Spinal cord (tissue), 9 donors: ENCODE measurements at regions not wholly inside any gene's neighbourhood (a gene's known extent, or its start where the extent isn't known, plus 50 kb on each side); places are given as distances from the start of the nearest gene placed in this dataset.

Experiments
- DNase-seq, 6 donors: peaks; one replicate each; pipeline versions ENCODE4 v3.0.0 to v3.0.0-alpha.2; 2013 to 2015; ENCODE audit warnings: low spot score in 6 of 6, low read depth in 4 of 6
- H3K27ac ChIP-seq: one replicate; pipeline ENCODE4 v1.5.1; 2013; ENCODE audit warnings: low read depth, low read length, control low read depth
- H3K27me3 ChIP-seq: one replicate; pipeline ENCODE4 v1.6.1; 2013; ENCODE audit warnings: low read length; ENCODE audit not compliant: control insufficient read depth, insufficient read depth
- H3K36me3 ChIP-seq: one replicate; pipeline ENCODE4 v1.6.1; 2013; ENCODE audit warnings: low read length; ENCODE audit not compliant: control insufficient read depth, insufficient read depth
- H3K4me1 ChIP-seq: one replicate; pipeline ENCODE4 v1.6.1; 2013; ENCODE audit warnings: low read length; ENCODE audit not compliant: control insufficient read depth, insufficient read depth
- H3K4me3 ChIP-seq: one replicate; pipeline ENCODE4 v1.5.1; 2013; ENCODE audit warnings: low read depth, low read length, control low read depth
- H3K9me3 ChIP-seq: one replicate; pipeline ENCODE4 v1.6.1; 2013; ENCODE audit warnings: low read length; ENCODE audit not compliant: control insufficient read depth, insufficient read depth
- WGBS: methylation state at CpG from one replicate; pipeline ENCODE4 v1.1.5; 2013; ENCODE audit warnings: missing lambda C conversion rate; ENCODE audit not compliant: insufficient coverage; 5-methylcytosine and 5-hydroxymethylcytosine counted together
- donor health status: healthy.

GRCh38 chr18:8498905-8499304, 110.3 kb upstream of the RAB12 start:
- no peaks in the 10 kb centered on the region for H3K9me3 ChIP-seq
- no peak overlapping the region for H3K4me3 ChIP-seq
- peaks cover 15% of the 10 kb centered on the region for H3K4me1 ChIP-seq
- H3K27ac ChIP-seq, result no peak overlapping the region
- DNase-seq, result no peak
- H3K27me3 ChIP-seq, result no peaks in the 10 kb centered on the region
- 100% methylated on average over 1 of the region's 4 CpGs for WGBS
- no peaks in the 10 kb centered on the region for H3K36me3 ChIP-seq

- Histone ChIP-seq H3K9me3 (no peaks in the 10 kb centered on the region), H3K4me3 (no peak overlapping the region), H3K27me3 (no peaks in the 10 kb centered on the region), H3K27ac (no peak overlapping the region), H3K4me1 (peaks cover 15% of the 10 kb centered on the region), H3K36me3 (no peaks in the 10 kb centered on the region)
- 65% methylated on average over 7 of the region's 8 CpGs for WGBS
- DNase-seq, result peak in 1 of 6 donors; percentile 28
Measured at GRCh38 chr18:8499810-8500675, 109.2 kb upstream of the RAB12 start.

GRCh38 chr18:8501044-8501443, 108.2 kb upstream of the RAB12 start:
- Histone ChIP-seq H3K27me3 (no peaks in the 10 kb centered on the region), H3K27ac (no peak overlapping the region), H3K4me3 (no peak overlapping the region), H3K9me3 (no peaks in the 10 kb centered on the region), H3K36me3 (no peaks in the 10 kb centered on the region), H3K4me1 (peaks cover 14% of the 10 kb centered on the region)
- WGBS, result 26% methylated on average over 12 of the region's 12 CpGs
- DNase-seq, result peak in 5 of 6 donors; percentile 24 to 89 (median 42)

GRCh38 chr18:8503248-8503647, 106.0 kb upstream of the RAB12 start:
- no peak overlapping the region for H3K27ac ChIP-seq
- peaks cover 12% of the 10 kb centered on the region for H3K4me1 ChIP-seq
- H3K9me3 ChIP-seq, result no peaks in the 10 kb centered on the region
- H3K36me3 ChIP-seq, result no peaks in the 10 kb centered on the region
- H3K4me3 ChIP-seq, result no peak overlapping the region
- WGBS, result 67% methylated on average over 1 of the region's 1 CpG
- DNase-seq, result peak in 1 of 6 donors; percentile 68
- no peaks in the 10 kb centered on the region for H3K27me3 ChIP-seq

- no peaks in the 10 kb centered on the region for H3K36me3 ChIP-seq
- no peak overlapping the region for H3K27ac ChIP-seq
- WGBS, result no CpG with 5 or more reads among the region's 3 CpGs
- H3K27me3 ChIP-seq, result no peaks in the 10 kb centered on the region
- H3K4me3 ChIP-seq, result no peak overlapping the region
- no peaks in the 10 kb centered on the region for H3K9me3 ChIP-seq
- H3K4me1 ChIP-seq, result peaks cover 12% of the 10 kb centered on the region
- DNase-seq, result no peak
Measured at GRCh38 chr18:8504424-8504823, 104.8 kb upstream of the RAB12 start.

- DNase-seq, result peak in 1 of 6 donors; percentile 31
- no peak overlapping the region for H3K27ac ChIP-seq
- peaks cover 9% of the 10 kb centered on the region for H3K4me1 ChIP-seq
- H3K36me3 ChIP-seq, result no peaks in the 10 kb centered on the region
- WGBS, result 79% methylated on average over 9 of the region's 9 CpGs
- no peak overlapping the region for H3K4me3 ChIP-seq
- no peaks in the 10 kb centered on the region for H3K27me3 ChIP-seq
- H3K9me3 ChIP-seq, result no peaks in the 10 kb centered on the region
Measured at GRCh38 chr18:8504880-8505435, 104.3 kb upstream of the RAB12 start.

GRCh38 chr18:8506251-8507049, 102.8 kb upstream of the RAB12 start:
- Histone ChIP-seq H3K4me1 (no peaks in the 10 kb centered on the region), H3K9me3 (no peaks in the 10 kb centered on the region), H3K27me3 (no peaks in the 10 kb centered on the region), H3K36me3 (no peaks in the 10 kb centered on the region), H3K27ac (no peak overlapping the region), H3K4me3 (no peak overlapping the region)
- DNase-seq, result no peak
- 97% methylated on average over 8 of the region's 10 CpGs for WGBS

GRCh38 chr18:8507361-8507760, 101.9 kb upstream of the RAB12 start:
- peak in 2 of 6 donors; percentile 6 to 38 for DNase-seq
- Histone ChIP-seq H3K4me1 (no peaks in the 10 kb centered on the region), H3K27me3 (no peaks in the 10 kb centered on the region), H3K36me3 (no peaks in the 10 kb centered on the region), H3K27ac (no peak overlapping the region), H3K9me3 (no peaks in the 10 kb centered on the region), H3K4me3 (no peak overlapping the region)
- no CpG with 5 or more reads among the region's 5 CpGs for WGBS

GRCh38 chr18:8507915-8508705, 101.1 kb upstream of the RAB12 start:
- H3K4me3 ChIP-seq, result no peak overlapping the region
- 88% methylated on average over 5 of the region's 10 CpGs for WGBS
- H3K27me3 ChIP-seq, result no peaks in the 10 kb centered on the region
- peak in 2 of 6 donors; percentile 52 to 61 for DNase-seq
- H3K4me1 ChIP-seq, result no peaks in the 10 kb centered on the region
- H3K27ac ChIP-seq, result no peak overlapping the region
- no peaks in the 10 kb centered on the region for H3K9me3 ChIP-seq
- no peaks in the 10 kb centered on the region for H3K36me3 ChIP-seq
